ENCODE measurements at regions not wholly inside any gene's neighbourhood (a gene's known extent, or its start where the extent isn't known, plus 50 kb on each side); places are given as distances from the start of the nearest gene placed in this dataset.

DNA sequence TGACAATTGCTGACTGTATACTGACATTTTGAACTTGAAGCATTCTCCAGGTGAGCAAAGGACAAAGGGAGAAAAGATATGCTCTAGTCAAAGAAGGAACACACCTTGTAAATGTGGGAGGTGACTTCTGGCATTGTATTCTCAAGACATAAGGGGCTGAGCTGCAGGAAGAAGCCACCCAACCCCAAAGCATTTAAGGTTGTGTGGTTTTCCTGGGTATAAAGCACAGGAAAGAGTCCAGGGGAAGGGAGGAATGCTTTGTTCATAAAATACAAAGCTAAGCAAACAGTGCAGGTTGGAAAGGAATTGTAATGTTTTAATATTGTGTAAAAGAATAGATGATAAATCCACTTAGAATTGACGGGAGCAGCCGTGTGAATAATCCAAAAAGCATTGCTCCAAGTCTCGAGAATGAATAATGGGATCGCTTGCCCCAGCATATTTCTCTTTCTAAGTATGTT is 102.4 kb upstream of the LRIG1 start:
- Histone ChIP-seq H3K9me3 (no peaks in the 10 kb centered on the region), H3K27ac (no peak overlapping the region), H3K27me3 (no peaks in the 10 kb centered on the region), H3K4me1 (ENCODE audit: insufficient read depth) (peaks cover 3% of the 10 kb centered on the region), H3K36me3 (no peaks in the 10 kb centered on the region), H3K4me3 (no peak overlapping the region)
- TF ChIP-seq POLR2A (IDR thresholded peaks at IDR 0.05) = no peak
- TF ChIP-seq EP300 (IDR thresholded peaks at IDR 0.05) = no peak
- TF ChIP-seq, protein P1, sequence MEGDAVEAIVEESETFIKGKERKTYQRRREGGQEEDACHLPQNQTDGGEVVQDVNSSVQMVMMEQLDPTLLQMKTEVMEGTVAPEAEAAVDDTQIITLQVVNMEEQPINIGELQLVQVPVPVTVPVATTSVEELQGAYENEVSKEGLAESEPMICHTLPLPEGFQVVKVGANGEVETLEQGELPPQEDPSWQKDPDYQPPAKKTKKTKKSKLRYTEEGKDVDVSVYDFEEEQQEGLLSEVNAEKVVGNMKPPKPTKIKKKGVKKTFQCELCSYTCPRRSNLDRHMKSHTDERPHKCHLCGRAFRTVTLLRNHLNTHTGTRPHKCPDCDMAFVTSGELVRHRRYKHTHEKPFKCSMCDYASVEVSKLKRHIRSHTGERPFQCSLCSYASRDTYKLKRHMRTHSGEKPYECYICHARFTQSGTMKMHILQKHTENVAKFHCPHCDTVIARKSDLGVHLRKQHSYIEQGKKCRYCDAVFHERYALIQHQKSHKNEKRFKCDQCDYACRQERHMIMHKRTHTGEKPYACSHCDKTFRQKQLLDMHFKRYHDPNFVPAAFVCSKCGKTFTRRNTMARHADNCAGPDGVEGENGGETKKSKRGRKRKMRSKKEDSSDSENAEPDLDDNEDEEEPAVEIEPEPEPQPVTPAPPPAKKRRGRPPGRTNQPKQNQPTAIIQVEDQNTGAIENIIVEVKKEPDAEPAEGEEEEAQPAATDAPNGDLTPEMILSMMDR (IDR thresholded peaks at IDR 0.05) = no peak
- intact Hi-C loops (cut with DNase I) = no loop called here
- no peak for DNase-seq
- WGBS, 3 donors = 44 to 64% (median 63%) methylated on average over 4 of the region's 4 CpGs

DNA sequence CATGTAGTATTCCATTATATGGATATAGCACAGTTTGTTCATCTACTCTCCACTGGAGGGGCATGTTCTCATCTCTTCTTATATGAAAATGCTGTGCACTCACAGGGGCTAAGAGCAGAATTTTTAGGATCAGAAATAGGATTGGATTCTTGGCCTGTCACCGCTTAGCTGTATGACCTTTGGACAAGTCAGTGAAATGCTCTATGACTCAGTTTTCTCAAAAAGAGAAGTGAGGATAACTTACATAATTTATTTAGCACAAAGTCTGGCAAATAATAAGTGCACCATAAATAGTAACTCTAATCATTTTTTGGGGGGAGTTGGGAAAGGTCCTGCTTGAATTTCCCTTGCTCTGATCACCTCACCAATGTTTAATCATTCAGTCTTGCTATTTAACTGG is 103.7 kb upstream of the LRIG1 start:
- no peak for TF ChIP-seq EP300 (IDR thresholded peaks at IDR 0.05)
- no peak for DNase-seq
- WGBS, 3 donors = 71 to 81% (median 72%) methylated on average over 1 of the region's 1 CpG
- Histone ChIP-seq H3K9me3 (no peaks in the 10 kb centered on the region), H3K4me3 (no peak overlapping the region), H3K27me3 (no peaks in the 10 kb centered on the region), H3K36me3 (no peaks in the 10 kb centered on the region), H3K27ac (no peak overlapping the region), H3K4me1 (ENCODE audit: insufficient read depth) (no peaks in the 10 kb centered on the region)
- intact Hi-C loops (cut with DNase I) = no loop called here

DNA sequence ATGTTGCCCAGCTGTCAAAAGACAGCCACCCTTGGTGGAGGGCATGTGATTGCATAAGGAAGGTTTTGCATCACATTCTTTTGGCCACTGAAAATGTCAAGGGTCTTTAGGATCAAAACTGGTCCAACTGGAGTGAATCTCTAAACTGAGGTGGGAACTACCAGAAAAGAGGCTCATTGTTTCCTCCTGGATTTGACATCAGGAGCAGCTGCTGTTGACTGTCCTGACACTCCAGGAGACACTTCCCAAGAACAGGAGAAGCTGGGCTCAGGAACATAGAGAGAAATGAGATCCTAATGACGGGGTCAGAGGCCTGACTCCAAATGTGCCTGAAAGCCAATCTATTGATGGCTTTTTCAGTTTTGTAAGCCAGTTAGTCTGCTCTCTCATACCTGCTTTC is 105.3 kb upstream of the LRIG1 start:
- no peaks in the 10 kb centered on the region for H3K27me3 ChIP-seq
- H3K36me3 ChIP-seq = no peaks in the 10 kb centered on the region
- intact Hi-C loops (cut with DNase I) = no loop called here
- no peak for DNase-seq
- no peak overlapping the region for H3K4me3 ChIP-seq
- TF ChIP-seq, protein P1 (IDR thresholded peaks at IDR 0.05) = no peak
- TF ChIP-seq EP300 (IDR thresholded peaks at IDR 0.05) (no peak), POLR2A (IDR thresholded peaks at IDR 0.05) (no peak)
- no peaks in the 10 kb centered on the region for H3K9me3 ChIP-seq
- H3K27ac ChIP-seq = no peak overlapping the region
- no peaks in the 10 kb centered on the region for H3K4me1 ChIP-seq (ENCODE audit: insufficient read depth)
- 98 to 100% (median 100%) methylated on average over 1 of the region's 1 CpG for WGBS, 3 donors

DNA sequence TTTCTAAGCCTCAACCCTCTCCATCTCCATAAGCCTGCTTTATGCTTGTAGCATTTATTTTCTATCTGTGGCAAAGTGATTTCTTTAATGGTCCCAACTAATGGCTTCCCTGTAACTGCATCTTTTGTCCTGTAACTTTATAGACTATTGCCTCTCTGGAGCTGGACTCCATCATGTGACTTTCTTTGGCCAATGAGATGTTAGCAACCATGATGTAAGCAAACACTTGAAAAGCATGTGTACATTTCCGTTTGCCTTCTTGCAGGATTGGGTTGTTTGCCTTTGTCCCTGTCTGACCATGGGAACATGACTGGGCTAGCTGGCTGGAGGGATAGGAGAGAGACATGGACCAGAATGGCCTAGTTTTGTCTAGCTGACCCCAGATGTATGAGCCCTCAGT is 106.0 kb upstream of the LRIG1 start:
- no peaks in the 10 kb centered on the region for H3K4me1 ChIP-seq (ENCODE audit: insufficient read depth)
- intact Hi-C loops (cut with DNase I) = no loop called here
- H3K4me3 ChIP-seq = no peak overlapping the region
- no peak overlapping the region for H3K27ac ChIP-seq
- TF ChIP-seq EP300 (IDR thresholded peaks at IDR 0.05) (no peak), POLR2A (IDR thresholded peaks at IDR 0.05) (no peak)
- TF ChIP-seq, protein P1 (IDR thresholded peaks at IDR 0.05) = no peak
- no peaks in the 10 kb centered on the region for H3K36me3 ChIP-seq
- no peaks in the 10 kb centered on the region for H3K9me3 ChIP-seq
- DNase-seq = no peak
- 74 to 92% (median 85%) methylated on average over 1 of the region's 1 CpG for whole genome bisulfite sequencing, 3 donors
- no peaks in the 10 kb centered on the region for H3K27me3 ChIP-seq

DNA sequence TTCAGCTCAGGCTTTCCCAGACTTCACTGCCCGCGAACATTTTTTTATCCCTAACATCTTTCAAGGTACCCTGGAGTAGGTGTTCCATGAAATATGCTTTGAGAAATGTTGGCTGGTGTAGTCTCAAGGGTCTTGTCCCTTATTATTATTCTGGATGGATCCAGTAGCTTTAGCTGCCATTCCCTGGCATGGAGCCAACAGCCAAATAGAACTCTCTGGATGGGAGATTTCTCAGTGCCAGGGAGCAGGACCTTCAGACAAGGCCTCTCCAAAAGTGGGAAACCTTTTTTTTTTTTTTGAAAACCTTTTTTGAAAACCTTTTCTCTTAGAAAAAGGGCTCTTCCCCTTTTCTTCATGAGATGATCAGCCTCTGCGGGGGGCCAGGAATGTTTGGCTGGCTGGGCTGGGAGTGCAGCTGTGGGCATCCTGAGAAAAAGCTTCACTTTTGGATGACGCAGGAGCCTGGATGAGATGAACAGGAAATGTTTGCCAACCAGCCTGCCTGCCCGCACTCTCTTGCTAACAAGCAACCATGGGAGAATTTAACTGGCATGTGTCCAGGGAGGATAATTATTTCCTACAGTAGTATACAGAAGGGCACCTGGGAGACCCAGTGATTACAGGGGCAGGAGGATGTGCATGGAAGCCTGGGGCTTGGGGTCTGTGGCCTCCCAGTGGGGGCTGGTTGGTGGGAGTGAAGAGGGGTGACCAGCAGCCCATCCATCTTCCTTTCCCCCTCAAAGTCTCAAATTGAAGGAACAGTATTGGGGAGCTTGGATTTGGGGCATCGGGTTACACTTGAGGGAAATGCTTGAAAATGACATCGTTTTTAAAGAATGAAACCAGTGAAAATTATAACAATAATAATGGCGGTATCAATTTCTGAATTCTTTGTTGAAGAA is 109.1 kb upstream of the LRIG1 start:
- no peak for TF ChIP-seq EP300 (IDR thresholded peaks at IDR 0.05)
- no peak for TF ChIP-seq POLR2A (IDR thresholded peaks at IDR 0.05)
- TF ChIP-seq, protein P1 (IDR thresholded peaks at IDR 0.05) = no peak
- intact Hi-C loops (cut with DNase I) = no loop called here
- Histone ChIP-seq H3K4me3 (no peak overlapping the region), H3K4me1 (ENCODE audit: insufficient read depth) (no peaks in the 10 kb centered on the region), H3K27ac (no peak overlapping the region), H3K27me3 (no peaks in the 10 kb centered on the region), H3K9me3 (no peaks in the 10 kb centered on the region), H3K36me3 (no peaks in the 10 kb centered on the region)
- DNase-seq = no peak
- WGBS, 3 donors = 66 to 80% (median 69%) methylated on average over 8 of the region's 8 CpGs

Data from ovary (tissue), 7 donors.